Pancreas (tissue), 10 donors: ENCODE measurements at regions not wholly inside any gene's neighbourhood (a gene's known extent, or its start where the extent isn't known, plus 50 kb on each side); places are given as distances from the start of the nearest gene placed in this dataset.

ENCODE experiments used
- ATAC-seq, 4 donors: fragments of 200-7000 bp; cut with Tn5 transposase; one replicate each; pipeline versions ENCODE4 v1.8.0 to v1.9.1; 2020; ENCODE audit warnings: mild to moderate bottlenecking in 4 of 4, moderate library complexity in 4 of 4
- DNase-seq, 6 donors: peaks; one replicate each; pipeline ENCODE4 v3.0.0-alpha.2; 2020
- FAIRE-seq: peaks from 2 replicates; lab custom pipeline; 2012; peaks lifted over from hg19 to GRCh38; lab: Jason Lieb, UNC
- H3K27ac ChIP-seq, 4 donors: fragments of 200-600 bp; sonication (generic); 1 replicate in 3 of 4; 2 replicates in 1 of 4; pipeline versions ENCODE4 v1.5.0 to v1.8.0; 2020
- H3K27me3 ChIP-seq, 4 donors: fragments of 200-600 bp; one replicate each; pipeline ENCODE4 v1.8.0; 2021
- H3K36me3 ChIP-seq, 3 donors: fragments of 200-600 bp; sonication (generic) in 1 of 3; one replicate each; pipeline versions ENCODE4 v1.5.0 to v1.8.0; 2020 to 2021
- H3K4me1 ChIP-seq, 3 donors: fragments of 200-600 bp; one replicate each; pipeline ENCODE4 v1.8.0; 2021
- H3K4me3 ChIP-seq, 4 donors: fragments of 200-600 bp; sonication (generic) in 2 of 4; one replicate each; pipeline versions ENCODE4 v1.5.0 to v1.8.0; 2020 to 2021
- H3K9me3 ChIP-seq, 4 donors: fragments of 200-600 bp; one replicate each; pipeline ENCODE4 v1.8.0; 2021
- CTCF ChIP-seq, 4 donors: fragments of 200-600 bp; sonication (generic) in 3 of 4; IDR thresholded peaks; one replicate each; pipeline versions ENCODE4 v1.5.0 to v1.8.0; 2021; ENCODE audit warnings: antibody characterized with exemption in 4 of 4
- WGBS, 2 donors: extraction: QIAGEN DNeasy Blood & Tissue Kit; methylation state at CpG; one replicate each; pipeline ENCODE4 v1.1.7; 2013; 5-methylcytosine and 5-hydroxymethylcytosine counted together
- intact Hi-C, 3 donors: fragments of 100-400 bp; cut with DNase I; formaldehyde crosslinking; loops; one replicate each; pipeline versions ENCODE4 v1.11.1 to v1.14.2; 2022
- donor health status: healthy with polysubstance abuse.
- donor health status: DM: no; HTN: no; CAD: no; lungs with moderate emphysema.
- donor health status: DM: no; HTN: no; CAD: no.
- donor health status: control.
- donor health status: control.
- donor health status: Bipolar disorder and iron deficiency.
- donor health status: DM: yes; HTN: yes; CAD: no.
- donor health status: DM: no; HTN: no; CAD: no.
- donor health status: DM: no; HTN: no; CAD: no.
- donor health status: DM: yes; HTN: yes; CAD: no.

DNA sequence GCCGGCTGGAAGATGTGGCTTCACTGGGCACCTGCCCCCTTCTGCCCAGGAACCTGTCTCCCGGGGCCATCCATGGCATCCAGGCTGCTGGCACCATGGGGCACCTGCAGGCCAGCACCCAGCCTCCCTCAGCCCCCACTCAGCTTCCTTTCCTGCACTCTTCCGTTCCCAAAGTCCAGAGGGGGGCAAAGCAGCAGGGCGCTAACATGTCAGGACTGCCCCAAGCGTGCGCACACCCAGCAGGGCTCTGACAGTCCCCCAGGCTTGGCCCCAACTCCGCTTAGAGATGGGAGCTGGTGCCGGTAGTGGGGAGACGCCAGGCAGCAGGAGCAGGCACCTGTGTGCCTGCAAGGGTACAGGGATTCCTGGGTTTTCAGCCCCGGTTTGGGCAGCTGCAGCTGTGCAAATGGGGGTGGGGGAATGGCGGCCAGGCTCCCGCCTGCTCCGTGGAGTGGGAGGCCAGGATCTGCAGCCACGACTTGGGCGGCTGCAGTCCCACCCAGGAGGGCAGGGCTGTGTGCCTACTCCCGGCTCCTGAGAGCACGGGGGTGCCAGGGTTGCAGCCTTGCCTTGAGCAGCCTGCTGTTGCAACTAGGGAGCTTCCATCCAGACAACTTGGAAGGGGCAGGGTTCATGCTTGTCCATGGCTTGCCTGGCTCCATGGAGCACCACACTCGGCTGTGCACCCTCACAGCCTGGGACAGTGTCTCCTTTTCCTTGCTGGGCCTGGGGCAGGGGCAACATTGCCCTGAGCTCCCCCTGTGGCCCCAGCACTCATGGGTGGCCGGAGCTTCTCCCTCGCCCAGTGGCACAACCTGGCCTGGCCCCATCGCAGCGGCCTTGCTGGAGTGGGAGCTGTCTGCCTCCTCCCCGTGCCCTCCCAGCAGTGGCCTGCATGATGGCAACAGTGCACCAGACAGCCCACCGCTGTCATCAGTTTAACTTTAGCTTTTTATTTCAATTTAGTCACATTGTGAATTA is 561.1 kb downstream of the MTRR start:
- FAIRE-seq = no peak
- Histone ChIP-seq H3K4me3 (no peak overlapping the region), H3K27ac (no peak overlapping the region), H3K4me1 (no peaks in the 10 kb centered on the region), H3K9me3 (no peaks in the 10 kb centered on the region), H3K27me3 (no peaks in the 10 kb centered on the region), H3K36me3 (no peaks in the 10 kb centered on the region)
- 82 to 89% methylated on average over 24 of the region's 24 CpGs for WGBS, 2 donors
- intact Hi-C loops = no loop called here
- peak in 1 of 6 donors; percentile 58 for DNase-seq
- ATAC-seq = no peak
- no peak for TF ChIP-seq CTCF (IDR thresholded peaks at IDR 0.05)

DNA sequence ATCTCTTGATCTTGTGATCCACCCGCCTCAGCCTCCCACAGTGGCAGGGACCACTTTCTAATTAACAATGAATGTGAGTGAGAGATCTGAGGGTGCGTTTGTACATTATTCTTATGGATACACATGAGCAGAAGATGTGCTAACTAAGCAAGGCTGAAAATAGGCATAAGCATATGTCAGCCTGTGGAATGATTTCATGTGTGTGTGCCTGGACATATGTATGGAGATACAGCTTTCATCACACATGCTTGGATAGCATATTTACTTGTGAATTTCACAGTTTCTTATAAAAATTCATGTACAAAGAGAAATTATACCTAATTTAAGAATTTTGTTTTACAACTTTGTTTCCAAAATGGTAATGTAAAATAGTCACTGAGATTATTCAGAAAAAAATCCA is 565.6 kb downstream of the MTRR start:
- no peak for FAIRE-seq
- no peak overlapping the region for H3K27ac ChIP-seq
- no peak for ATAC-seq
- H3K9me3 ChIP-seq = no peaks in the 10 kb centered on the region
- no peak overlapping the region for H3K4me3 ChIP-seq
- H3K27me3 ChIP-seq = no peaks in the 10 kb centered on the region
- TF ChIP-seq CTCF (IDR thresholded peaks at IDR 0.05) = no peak
- no peak for DNase-seq
- H3K4me1 ChIP-seq = no peaks in the 10 kb centered on the region
- intact Hi-C loops = no loop called here
- 78 to 80% methylated on average over 2 of the region's 2 CpGs for WGBS, 2 donors
- H3K36me3 ChIP-seq = no peaks in the 10 kb centered on the region

- FAIRE-seq = no peak
- intact Hi-C loops = no loop called here
- Histone ChIP-seq H3K27me3 (no peaks in the 10 kb centered on the region), H3K36me3 (no peaks in the 10 kb centered on the region), H3K9me3 (no peaks in the 10 kb centered on the region), H3K4me3 (no peak overlapping the region), H3K27ac (no peak overlapping the region), H3K4me1 (no peaks in the 10 kb centered on the region)
- TF ChIP-seq CTCF (IDR thresholded peaks at IDR 0.05) = no peak
- WGBS, 2 donors = 22 to 38% methylated on average over 1 of the region's 1 CpG
- DNase-seq = no peak
- ATAC-seq = no peak
Measured at GRCh38 chr5:8436924-8437323, 568.0 kb downstream of the MTRR start.

DNA sequence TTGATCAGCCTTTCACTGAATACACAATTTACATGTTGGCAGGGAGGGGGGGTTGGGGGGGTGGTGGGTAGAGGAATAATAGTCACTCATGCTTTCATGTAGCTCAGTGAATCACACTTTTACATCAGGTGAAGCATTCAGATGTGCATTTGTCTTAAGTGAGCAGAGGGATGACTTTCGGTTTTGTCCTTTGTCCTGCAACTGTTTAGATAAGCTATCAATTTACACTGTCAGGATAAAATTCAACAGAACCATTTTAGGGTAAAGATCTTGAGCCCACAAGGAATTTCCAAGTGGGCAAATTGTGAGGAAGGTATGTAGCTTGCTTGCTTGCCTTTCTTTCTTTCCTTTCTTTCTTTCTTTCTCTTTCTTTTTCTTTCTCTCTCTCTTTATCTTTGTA is 576.2 kb downstream of the MTRR start:
- H3K4me1 ChIP-seq = no peaks in the 10 kb centered on the region
- no peak overlapping the region for H3K4me3 ChIP-seq
- H3K9me3 ChIP-seq = no peaks in the 10 kb centered on the region
- no peaks in the 10 kb centered on the region for H3K27me3 ChIP-seq
- FAIRE-seq (no peak), ATAC-seq (no peak), DNase-seq (no peak)
- TF ChIP-seq CTCF (IDR thresholded peaks at IDR 0.05) = no peak
- 36 to 43% methylated on average over 1 of the region's 1 CpG for WGBS, 2 donors
- H3K36me3 ChIP-seq = no peaks in the 10 kb centered on the region
- intact Hi-C loops = no loop called here
- no peak overlapping the region for H3K27ac ChIP-seq

DNA sequence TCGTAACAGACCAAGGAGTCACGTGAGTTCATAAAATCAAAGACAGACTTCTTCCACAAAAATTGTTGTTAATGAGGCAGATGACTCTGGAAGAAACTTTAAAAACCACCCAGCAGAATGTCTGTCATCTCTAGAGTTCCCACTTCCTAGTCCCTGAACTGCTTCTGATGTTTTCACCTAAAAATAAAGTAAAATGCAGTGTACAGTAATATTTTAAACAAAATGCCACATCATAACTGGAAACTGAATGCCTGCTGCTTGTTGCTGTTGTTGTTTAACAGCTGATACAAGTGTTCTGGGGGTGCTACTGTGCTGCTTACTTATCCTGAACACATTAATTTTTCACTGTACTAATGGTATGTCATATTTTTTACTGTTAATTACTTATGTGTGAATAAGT is 577.2 kb downstream of the MTRR start:
- ATAC-seq = no peak
- Histone ChIP-seq H3K4me3 (no peak overlapping the region), H3K4me1 (no peaks in the 10 kb centered on the region), H3K36me3 (no peaks in the 10 kb centered on the region), H3K27me3 (no peaks in the 10 kb centered on the region), H3K27ac (no peak overlapping the region), H3K9me3 (no peaks in the 10 kb centered on the region)
- TF ChIP-seq CTCF (IDR thresholded peaks at IDR 0.05) = no peak
- intact Hi-C loops = no loop called here
- no peak for DNase-seq
- no peak for FAIRE-seq
- 34 to 85% methylated on average over 2 of the region's 2 CpGs for WGBS, 2 donors
